ENCODE measurements at regions not wholly inside any gene's neighbourhood (a gene's known extent, or its start where the extent isn't known, plus 50 kb on each side); places are given as distances from the start of the nearest gene placed in this dataset.
"Not testable (repeated sequence)": the region's sequence is repeated elsewhere in the genome, so short reads cannot be mapped to it uniquely, and the experiment has no call there.

GRCh38 chr15:55126111-55126510, 70.6 kb downstream of the RSL24D1 start:
- no peak for DNase-seq (ENCODE audit: low spot score)
- intact Hi-C loops (cut with DNase I): no loop called here

DNA sequence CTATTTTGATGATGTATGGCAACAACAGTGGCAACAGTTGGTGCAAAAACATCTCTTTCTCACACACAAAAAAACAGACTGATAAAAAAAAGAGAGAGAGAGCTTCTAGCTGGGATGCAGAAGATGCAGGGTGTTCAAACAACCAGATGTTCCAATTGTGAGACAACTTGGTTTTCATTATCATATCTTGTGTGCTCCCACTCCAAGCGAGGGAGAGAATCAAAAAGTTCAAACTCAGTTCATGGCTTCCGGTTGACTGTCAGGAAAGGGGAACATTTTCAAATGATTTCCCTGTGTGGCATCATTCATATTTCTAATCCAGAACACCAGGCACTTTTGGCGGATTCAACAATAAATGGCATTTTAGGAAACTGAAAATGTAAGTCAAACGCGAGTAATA, 72.1 kb downstream of the RSL24D1 start:
- no peak for DNase-seq (ENCODE audit: low spot score)
- intact Hi-C loops (cut with DNase I): no loop called here

DNA sequence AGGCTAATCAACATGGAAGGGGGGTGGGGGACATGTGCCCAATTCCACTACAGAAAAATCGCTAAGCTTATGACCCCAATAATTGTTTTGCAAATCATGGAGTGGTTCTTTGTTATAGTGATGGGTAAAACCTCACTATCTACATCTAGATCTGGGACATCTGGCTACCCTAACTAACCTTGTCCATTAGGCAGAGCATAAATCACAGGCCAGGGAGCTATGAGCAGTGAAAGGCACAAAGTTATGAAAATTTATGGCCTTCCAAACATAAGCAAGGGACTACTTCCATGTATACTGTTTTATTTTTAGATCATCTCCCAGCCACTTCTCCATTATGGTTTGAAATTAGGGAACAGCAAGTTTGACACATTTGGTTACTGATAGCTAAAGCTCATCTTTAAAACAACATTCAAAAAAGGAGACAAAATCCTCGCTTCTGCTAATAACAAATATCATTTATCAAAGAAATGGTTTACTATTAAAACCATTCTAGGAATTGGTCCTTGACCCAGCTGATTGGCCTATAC, 78.3 kb downstream of the RSL24D1 start:
- no peak for DNase-seq (ENCODE audit: low spot score)
- intact Hi-C loops (cut with DNase I): no loop called here

GRCh38 chr15:55116636-55117035, 80.1 kb downstream of the RSL24D1 start:
- intact Hi-C loops (cut with DNase I): no loop called here
- no peak for DNase-seq (ENCODE audit: low spot score)

- intact Hi-C loops (cut with DNase I): no loop called here
- no peak for DNase-seq (ENCODE audit: low spot score)
Measured at GRCh38 chr15:55113736-55114135, 83.0 kb downstream of the RSL24D1 start.

DNA sequence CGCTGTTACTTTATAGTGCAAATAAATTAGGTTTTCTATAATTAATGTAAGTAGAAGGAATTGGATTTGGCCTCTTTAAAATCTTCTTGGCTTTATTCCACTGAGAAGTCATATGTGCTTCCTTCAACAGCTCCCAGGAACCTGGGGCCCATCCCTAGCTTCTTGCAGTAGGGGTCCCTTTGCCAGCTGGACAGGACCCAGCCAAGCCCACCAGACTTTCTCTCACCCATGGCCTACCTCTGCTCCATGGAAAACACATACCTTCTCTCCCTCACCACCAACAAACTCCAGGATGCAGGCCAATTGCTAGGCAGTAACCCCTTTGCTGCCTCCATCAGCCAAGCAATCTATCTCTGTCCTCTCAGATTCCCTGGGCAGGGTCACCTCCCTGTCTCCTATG, 84.0 kb downstream of the RSL24D1 start:
- intact Hi-C loops (cut with DNase I): no loop called here
- no peak for DNase-seq (ENCODE audit: low spot score)

- intact Hi-C loops (cut with DNase I): no loop called here
- no peak for DNase-seq (ENCODE audit: low spot score)
Measured at GRCh38 chr15:55110446-55110845, 86.3 kb downstream of the RSL24D1 start.

- intact Hi-C loops (cut with DNase I): no loop called here
- DNase-seq (ENCODE audit: low spot score): peak; percentile 88
Measured at GRCh38 chr15:55108858-55109518, 87.8 kb downstream of the RSL24D1 start.

GRCh38 chr15:55108448-55108847, 88.3 kb downstream of the RSL24D1 start:
- intact Hi-C loops (cut with DNase I): no loop called here
- no peak for DNase-seq (ENCODE audit: low spot score)

DNA sequence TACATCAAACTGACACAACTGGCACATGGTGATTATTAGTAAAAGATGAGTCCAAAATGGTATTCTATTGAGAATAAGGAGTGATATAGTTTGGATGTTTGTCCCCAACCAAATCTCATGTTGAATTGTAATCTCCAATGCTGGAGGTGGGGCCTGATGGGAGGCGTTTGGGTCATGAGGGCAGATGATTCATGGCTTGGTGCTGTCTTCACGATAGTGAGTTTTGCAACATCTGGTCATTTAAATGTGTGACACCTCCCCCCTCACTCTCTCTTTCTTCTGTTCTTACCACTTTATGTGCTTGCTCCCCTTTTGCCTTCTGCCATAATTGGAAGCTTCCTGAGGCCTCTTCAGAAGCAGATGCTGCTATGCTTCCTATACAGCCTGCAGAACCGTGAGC, 90.6 kb downstream of the RSL24D1 start:
- intact Hi-C loops (cut with DNase I): no loop called here
- DNase-seq (ENCODE audit: low spot score): no peak

DNA sequence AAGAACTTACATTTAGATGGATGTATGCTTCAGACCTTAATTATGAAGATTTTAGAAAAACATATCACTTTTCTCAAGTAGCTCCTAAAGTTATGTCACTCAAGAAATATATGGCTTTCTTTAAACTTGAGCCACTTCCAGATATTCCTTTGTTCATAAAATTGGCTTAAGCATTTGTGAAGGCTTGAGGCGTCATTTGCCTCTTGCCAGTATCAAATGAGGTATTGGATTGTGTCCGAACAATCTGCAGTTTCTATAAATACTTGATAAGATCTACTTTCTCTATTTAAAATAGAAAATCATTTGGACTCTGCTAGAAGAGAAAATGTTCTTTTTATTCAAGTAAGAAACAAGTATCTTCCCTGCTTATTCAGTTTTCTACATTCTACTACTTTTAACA, 102.6 kb downstream of the RSL24D1 start:
- intact Hi-C loops (cut with DNase I): no loop called here
- DNase-seq (ENCODE audit: low spot score): no peak

- intact Hi-C loops (cut with DNase I): no loop called here
Measured at GRCh38 chr15:55088207-55088606, 108.5 kb downstream of the RSL24D1 start.

GRCh38 chr15:55084673-55085072, 112.1 kb downstream of the RSL24D1 start:
- no peak for DNase-seq (ENCODE audit: low spot score)
- intact Hi-C loops (cut with DNase I): no loop called here

More at GRCh38 chr15:55088207-55088606, 108.5 kb downstream of the RSL24D1 start:
- DNase-seq (ENCODE audit: low spot score): no peak

GRCh38 chr15:55084216-55084615, 112.5 kb downstream of the RSL24D1 start:
- DNase-seq (ENCODE audit: low spot score): no peak

DNA sequence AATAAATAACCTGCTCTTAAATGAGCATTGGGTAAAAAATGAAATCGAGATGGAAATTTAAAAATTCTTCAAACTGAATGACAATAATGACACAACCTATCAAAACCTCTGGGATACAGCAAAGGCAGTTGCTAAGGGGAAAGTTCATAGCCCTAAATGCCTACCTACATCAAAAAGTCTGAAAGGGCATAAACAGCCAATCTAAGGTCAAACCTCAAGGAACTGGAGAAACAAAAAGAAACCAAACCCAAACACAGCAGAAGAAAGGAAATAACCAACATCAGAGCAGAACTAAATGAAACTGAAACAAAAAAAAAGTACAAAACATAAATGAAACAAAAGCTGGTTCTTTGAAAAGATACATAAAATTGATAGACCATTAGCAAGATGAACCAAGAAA, 119.7 kb downstream of the RSL24D1 start:
- DNase-seq (ENCODE audit: low spot score); intact Hi-C loops (cut with DNase I): not testable (repeated sequence)

More at GRCh38 chr15:55084216-55084615, 112.5 kb downstream of the RSL24D1 start:
- intact Hi-C loops (cut with DNase I): no loop called here

DNA sequence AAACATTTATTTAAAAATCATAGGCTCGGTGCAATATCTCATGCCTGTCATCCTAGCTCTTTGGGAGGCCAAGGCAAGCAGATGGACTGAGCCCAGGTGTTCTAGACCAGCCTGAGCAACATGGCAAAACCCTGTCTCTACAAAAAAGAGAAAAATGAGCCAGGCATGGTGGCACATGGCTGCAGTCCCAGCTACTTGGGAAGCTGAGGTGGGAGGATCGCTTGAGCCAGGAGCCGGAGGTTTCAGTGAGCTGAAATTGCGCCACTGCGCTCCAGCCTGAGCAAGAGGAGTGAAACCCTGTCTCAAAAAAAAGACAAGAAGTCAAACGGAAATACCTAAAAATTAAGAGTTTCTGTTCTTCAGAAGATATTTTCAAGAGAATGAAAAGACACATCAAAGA, 122.3 kb downstream of the RSL24D1 start:
- DNase-seq (ENCODE audit: low spot score): no peak
- intact Hi-C loops (cut with DNase I): no loop called here

GRCh38 chr15:55063970-55064369, 132.8 kb downstream of the RSL24D1 start:
- intact Hi-C loops (cut with DNase I); DNase-seq (ENCODE audit: low spot score): not testable (repeated sequence)

GRCh38 chr15:55060836-55061235, 135.9 kb downstream of the RSL24D1 start:
- intact Hi-C loops (cut with DNase I): no loop called here

GRCh38 chr15:55056500-55056899, 140.2 kb downstream of the RSL24D1 start:
- intact Hi-C loops (cut with DNase I): no loop called here
- no peak for DNase-seq (ENCODE audit: low spot score)

More at GRCh38 chr15:55060836-55061235, 135.9 kb downstream of the RSL24D1 start:
- DNase-seq (ENCODE audit: low spot score): no peak

- intact Hi-C loops (cut with DNase I): no loop called here
- DNase-seq (ENCODE audit: low spot score): no peak
Measured at GRCh38 chr15:55044162-55044561, 152.6 kb downstream of the RSL24D1 start.

DNA sequence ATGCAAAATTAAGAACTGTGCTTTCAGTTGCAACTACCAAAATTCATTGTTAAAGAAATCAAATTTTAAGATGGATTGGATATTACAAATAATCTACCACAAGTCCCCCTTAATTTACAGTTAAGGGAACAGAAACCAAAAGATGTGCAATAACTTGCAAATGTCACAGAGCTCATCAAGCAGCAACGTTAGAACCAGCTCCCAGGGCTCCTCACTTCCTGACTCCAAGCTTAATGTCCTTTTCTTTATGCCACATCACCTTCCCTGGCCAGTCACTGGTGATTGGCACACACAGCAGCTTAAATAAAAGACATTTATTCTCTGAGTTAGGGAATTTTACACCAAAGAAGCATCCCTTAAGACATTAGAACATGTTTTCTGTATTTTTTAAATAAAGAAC, 159.7 kb downstream of the RSL24D1 start:
- intact Hi-C loops (cut with DNase I): loop anchor here in 1 of 2 donors (10.0 kb wide), 1 partner anchor 1182 kb away; no protein-coding TSS in a partner anchor
- DNase-seq (ENCODE audit: low spot score): no peak
